Brain microvascular endothelial cell (primary cell): ENCODE measurements at regions not wholly inside any gene's neighbourhood (a gene's known extent, or its start where the extent isn't known, plus 50 kb on each side); places are given as distances from the start of the nearest gene placed in this dataset.

Experiments
- DNase-seq: peaks from one replicate; pipeline ENCODE4 v3.0.0-alpha.2; 2020
- H3K27ac ChIP-seq: fragments of 250-450 bp; sonication (Bioruptor Pico); 2 replicates; pipeline ENCODE4 v1.5.1; 2020; ENCODE audit warnings: mild to moderate bottlenecking, moderate library complexity
- H3K27me3 ChIP-seq: fragments of 250-450 bp; sonication (Bioruptor Pico); replicated peaks from 2 replicates; pipeline ENCODE4 v1.5.1; 2020; ENCODE audit warnings: mild to moderate bottlenecking
- H3K36me3 ChIP-seq: fragments of 250-450 bp; sonication (Bioruptor Pico); replicated peaks from 2 replicates; pipeline ENCODE4 v1.5.1; 2020; ENCODE audit warnings: mild to moderate bottlenecking
- H3K4me3 ChIP-seq: 2 replicates; pipeline ENCODE4 v1.5.1; 2011; ENCODE audit warnings: low read depth, mild to moderate bottlenecking, control low read depth, low read length, moderate library complexity
- in situ Hi-C: cut with HindIII; loops from 2 replicates; pipeline ENCODE4 v1.10.0; 2017; ENCODE audit warnings: low sequenced_read_pairs, low pct_ligation_motif_present
- TF ChIP-seq, protein P1 (sequence below): IDR thresholded peaks from 2 replicates; pipeline ENCODE4 v1.5.1; 2011; ENCODE audit warnings: low read depth, mild to moderate bottlenecking, moderate library complexity, low read length, control low read depth, inconsistent platforms; ENCODE audit errors: missing control alignments

DNA sequence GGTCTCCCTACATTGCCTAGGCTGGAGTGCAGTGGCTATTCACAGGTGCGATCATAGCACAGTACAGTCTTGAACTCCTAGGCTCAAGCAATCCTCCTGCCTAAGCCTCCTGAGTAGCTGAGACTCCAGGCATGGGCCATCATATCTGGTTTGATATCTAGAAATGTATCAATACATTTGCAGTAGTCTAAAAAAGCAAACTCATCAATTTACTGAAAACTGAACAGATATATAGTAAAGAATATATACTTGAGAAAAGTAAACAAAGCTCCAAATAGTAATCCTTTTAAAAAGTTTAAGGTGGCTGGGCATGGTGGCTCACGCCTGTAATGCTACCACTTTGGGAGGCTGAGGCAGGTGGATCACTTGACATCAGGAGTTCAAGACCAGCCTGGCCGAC, 57.1 kb upstream of the KMT2C start:
- no peaks in the 10 kb centered on the region for H3K27me3 ChIP-seq
- TF ChIP-seq, protein P1, sequence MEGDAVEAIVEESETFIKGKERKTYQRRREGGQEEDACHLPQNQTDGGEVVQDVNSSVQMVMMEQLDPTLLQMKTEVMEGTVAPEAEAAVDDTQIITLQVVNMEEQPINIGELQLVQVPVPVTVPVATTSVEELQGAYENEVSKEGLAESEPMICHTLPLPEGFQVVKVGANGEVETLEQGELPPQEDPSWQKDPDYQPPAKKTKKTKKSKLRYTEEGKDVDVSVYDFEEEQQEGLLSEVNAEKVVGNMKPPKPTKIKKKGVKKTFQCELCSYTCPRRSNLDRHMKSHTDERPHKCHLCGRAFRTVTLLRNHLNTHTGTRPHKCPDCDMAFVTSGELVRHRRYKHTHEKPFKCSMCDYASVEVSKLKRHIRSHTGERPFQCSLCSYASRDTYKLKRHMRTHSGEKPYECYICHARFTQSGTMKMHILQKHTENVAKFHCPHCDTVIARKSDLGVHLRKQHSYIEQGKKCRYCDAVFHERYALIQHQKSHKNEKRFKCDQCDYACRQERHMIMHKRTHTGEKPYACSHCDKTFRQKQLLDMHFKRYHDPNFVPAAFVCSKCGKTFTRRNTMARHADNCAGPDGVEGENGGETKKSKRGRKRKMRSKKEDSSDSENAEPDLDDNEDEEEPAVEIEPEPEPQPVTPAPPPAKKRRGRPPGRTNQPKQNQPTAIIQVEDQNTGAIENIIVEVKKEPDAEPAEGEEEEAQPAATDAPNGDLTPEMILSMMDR, result no peak
- in situ Hi-C loops, result no loop called here

DNA sequence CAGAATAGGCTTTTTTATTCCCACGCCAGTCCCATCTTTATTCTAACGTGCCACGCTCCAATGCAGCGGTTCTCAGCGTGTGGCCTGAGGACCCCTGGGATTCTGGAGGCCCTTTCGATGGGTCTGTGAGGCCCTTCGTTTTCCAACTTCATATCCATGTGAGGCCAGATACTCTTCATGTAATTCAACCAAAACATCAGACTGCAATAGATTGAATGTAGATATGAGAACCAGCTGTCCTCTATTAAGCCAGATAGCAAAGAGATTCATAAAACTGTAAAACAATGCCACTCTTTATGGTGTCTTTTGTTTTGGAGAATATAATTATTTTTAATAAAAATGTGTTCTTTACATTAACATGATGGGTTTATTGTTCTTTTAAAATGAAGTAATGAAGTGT, 53.2 kb upstream of the KMT2C start:
- no peak for DNase-seq
- H3K27ac ChIP-seq, result no peak overlapping the region

More for the DNA sequence above, 57.1 kb upstream of the KMT2C start:
- Histone ChIP-seq H3K36me3 (no peaks in the 10 kb centered on the region), H3K4me3 (no peak overlapping the region), H3K27ac (no peak overlapping the region)
- DNase-seq, result no peak

DNA sequence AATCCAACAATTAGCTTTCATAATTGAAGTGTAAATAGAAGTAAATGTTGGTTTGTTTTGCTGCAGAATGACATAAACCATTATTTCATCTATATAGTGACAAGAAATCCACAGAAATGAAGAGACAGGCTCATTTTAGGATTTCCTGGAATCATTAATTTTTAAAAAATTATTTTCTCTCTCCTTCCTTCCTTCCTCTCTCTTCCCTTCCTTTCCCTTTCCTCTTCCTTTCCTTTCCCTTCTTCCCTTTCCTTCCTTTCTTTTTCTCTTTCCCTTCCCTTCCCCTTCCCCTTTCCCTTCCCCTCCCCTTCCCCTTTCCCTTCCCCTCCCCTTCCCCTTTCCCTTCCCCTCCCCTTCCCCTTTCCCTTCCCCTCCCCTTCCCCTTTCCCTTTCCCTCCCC, 51.2 kb upstream of the KMT2C start:
- no peak overlapping the region for H3K27ac ChIP-seq
- H3K4me3 ChIP-seq, result no peak overlapping the region
- TF ChIP-seq, protein P1, result no peak
- in situ Hi-C loops, result no loop called here
- no peaks in the 10 kb centered on the region for H3K36me3 ChIP-seq
- DNase-seq, result no peak
- no peaks in the 10 kb centered on the region for H3K27me3 ChIP-seq

More for the DNA sequence above, 53.2 kb upstream of the KMT2C start:
- in situ Hi-C loops, result no loop called here
- Histone ChIP-seq H3K27me3 (no peaks in the 10 kb centered on the region), H3K36me3 (no peaks in the 10 kb centered on the region), H3K4me3 (no peak overlapping the region)
- TF ChIP-seq, protein P1, result no peak

DNA sequence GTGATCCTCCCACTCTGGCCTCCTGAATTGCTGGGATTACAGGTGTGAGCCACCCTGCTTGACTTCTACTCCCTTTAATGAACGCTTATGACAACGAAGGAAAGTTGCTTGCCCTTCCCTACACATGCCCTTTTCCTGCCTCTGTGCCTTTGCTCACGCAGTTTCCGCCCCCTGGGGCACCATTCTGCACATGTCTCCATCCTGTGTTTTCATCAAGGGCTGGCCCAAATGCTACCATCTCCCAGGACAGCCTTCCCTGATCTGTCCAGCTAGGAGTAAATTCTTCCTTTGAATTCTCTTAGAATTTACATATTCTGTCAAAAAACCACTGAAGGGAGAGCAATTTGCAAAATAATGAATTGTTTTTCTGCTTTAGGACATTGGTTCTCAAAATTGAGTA, 50.0 kb upstream of the KMT2C start:
- Histone ChIP-seq H3K27me3 (no peaks in the 10 kb centered on the region), H3K4me3 (no peak overlapping the region), H3K36me3 (no peaks in the 10 kb centered on the region), H3K27ac (no peak overlapping the region)
- in situ Hi-C loops, result no loop called here
- no peak for DNase-seq
- TF ChIP-seq, protein P1, result no peak
